ENCODE measurements at regions not wholly inside any gene's neighbourhood (a gene's known extent, or its start where the extent isn't known, plus 50 kb on each side); places are given as distances from the start of the nearest gene placed in this dataset.
A peak's percentile ranks its signal among the peaks of the same experiment; 100 is the strongest.

GRCh38 chr9:13786711-13787110, 507.2 kb upstream of the MPDZ start:
- TF ChIP-seq CTCF (conservative IDR thresholded peaks at IDR 0.05; ENCODE audit: low read depth, low read length), result no peak
- no peak for DNase-seq (ENCODE audit: low read depth)
- H3K4me3 ChIP-seq (ENCODE audit: low read depth, low read length), result no peak overlapping the region

GRCh38 chr9:13786131-13786530, 506.6 kb upstream of the MPDZ start:
- peak; percentile 46 for DNase-seq (ENCODE audit: low read depth)
- no peak for TF ChIP-seq CTCF (conservative IDR thresholded peaks at IDR 0.05; ENCODE audit: low read depth, low read length)

GRCh38 chr9:13779106-13779505, 499.6 kb upstream of the MPDZ start:
- no peak for DNase-seq (ENCODE audit: low read depth)
- no peak for TF ChIP-seq CTCF (conservative IDR thresholded peaks at IDR 0.05; ENCODE audit: low read depth, low read length)
- H3K4me3 ChIP-seq (ENCODE audit: low read depth, low read length), result no peak overlapping the region

More at GRCh38 chr9:13786131-13786530, 506.6 kb upstream of the MPDZ start:
- H3K4me3 ChIP-seq (ENCODE audit: low read depth, low read length), result no peak overlapping the region

- TF ChIP-seq CTCF (conservative IDR thresholded peaks at IDR 0.05; ENCODE audit: low read depth, low read length), result no peak
- H3K4me3 ChIP-seq (ENCODE audit: low read depth, low read length), result no peak overlapping the region
- peak; percentile 35 for DNase-seq (ENCODE audit: low read depth)
Observed at GRCh38 chr9:13778631-13779030, 499.1 kb upstream of the MPDZ start.

- DNase-seq (ENCODE audit: low read depth), result no peak
- no peak for TF ChIP-seq CTCF (conservative IDR thresholded peaks at IDR 0.05; ENCODE audit: low read depth, low read length)
- H3K4me3 ChIP-seq (ENCODE audit: low read depth, low read length), result no peak overlapping the region
Observed at GRCh38 chr9:13770956-13771355, 491.5 kb upstream of the MPDZ start.

- TF ChIP-seq CTCF (conservative IDR thresholded peaks at IDR 0.05; ENCODE audit: low read depth, low read length), result no peak
- DNase-seq (ENCODE audit: low read depth), result no peak
- H3K4me3 ChIP-seq (ENCODE audit: low read depth, low read length), result no peak overlapping the region
Observed at GRCh38 chr9:13769641-13770040, 490.1 kb upstream of the MPDZ start.

GRCh38 chr9:13769006-13769405, 489.5 kb upstream of the MPDZ start:
- no peak for TF ChIP-seq CTCF (conservative IDR thresholded peaks at IDR 0.05; ENCODE audit: low read depth, low read length)
- H3K4me3 ChIP-seq (ENCODE audit: low read depth, low read length), result no peak overlapping the region
- no peak for DNase-seq (ENCODE audit: low read depth)

All from choroid plexus epithelial cell (primary cell).